ENCODE measurements at regions not wholly inside any gene's neighbourhood (a gene's known extent, or its start where the extent isn't known, plus 50 kb on each side); places are given as distances from the start of the nearest gene placed in this dataset.
A peak's percentile ranks its signal among the peaks of the same experiment; 100 is the strongest.
"Not testable (repeated sequence)": the region's sequence is repeated elsewhere in the genome, so short reads cannot be mapped to it uniquely, and the experiment has no call there.

DNA sequence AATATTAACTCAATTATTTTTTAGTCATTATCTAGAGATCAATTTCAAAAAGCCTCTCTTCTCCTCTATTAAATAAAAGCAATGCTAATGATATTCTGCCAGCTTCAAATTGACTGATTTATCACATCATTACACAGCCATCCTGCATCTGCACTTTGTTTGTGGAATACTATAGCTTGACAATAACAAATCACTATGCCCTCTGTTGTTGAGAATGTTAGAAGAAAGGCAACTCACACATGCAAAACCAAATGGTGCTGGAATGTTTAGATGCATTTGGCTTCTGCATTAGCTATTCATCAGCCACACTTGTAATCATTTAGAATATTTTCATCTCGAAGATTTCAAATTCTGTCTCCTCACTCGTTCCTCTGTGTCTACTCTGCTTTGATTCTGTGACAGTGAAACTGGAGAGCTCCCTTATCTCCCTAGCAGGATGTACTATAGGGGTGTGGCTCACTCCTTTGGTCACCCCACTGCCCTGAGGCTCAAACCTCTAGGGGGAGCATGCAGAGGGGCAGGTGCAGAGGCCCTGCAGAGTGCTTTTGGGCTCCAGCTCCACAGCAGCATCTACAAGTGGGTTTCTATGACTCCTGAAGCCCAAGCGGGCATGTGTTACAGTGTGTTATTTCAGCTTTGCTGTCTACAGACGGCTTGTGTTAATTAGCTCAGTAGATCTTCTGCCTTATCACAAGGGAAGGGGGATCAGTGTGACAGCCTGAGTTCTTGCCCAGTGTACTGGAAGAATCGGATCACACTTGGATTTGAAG lies 454.1 kb upstream of the BCHE start:
- DNase-seq: no peak

DNA sequence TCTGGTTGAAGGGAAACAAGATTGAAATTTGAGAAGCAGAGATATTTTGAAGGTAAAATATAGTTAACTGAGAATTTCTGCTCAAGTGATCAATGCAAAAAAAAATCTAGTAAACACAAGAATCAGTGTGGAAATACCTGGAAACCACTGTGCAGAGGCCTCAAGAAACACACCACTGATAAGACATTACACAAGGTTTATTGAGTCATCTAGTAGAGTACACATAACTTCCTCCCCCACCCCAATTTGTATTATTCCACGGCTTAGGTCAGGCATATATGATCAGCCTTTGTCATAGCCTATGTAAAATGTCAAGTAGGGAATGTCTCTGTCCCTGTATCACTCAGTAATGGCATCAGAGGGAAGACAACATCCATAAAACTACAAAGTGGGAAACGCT lies 447.8 kb upstream of the BCHE start:
- DNase-seq: no peak

DNA sequence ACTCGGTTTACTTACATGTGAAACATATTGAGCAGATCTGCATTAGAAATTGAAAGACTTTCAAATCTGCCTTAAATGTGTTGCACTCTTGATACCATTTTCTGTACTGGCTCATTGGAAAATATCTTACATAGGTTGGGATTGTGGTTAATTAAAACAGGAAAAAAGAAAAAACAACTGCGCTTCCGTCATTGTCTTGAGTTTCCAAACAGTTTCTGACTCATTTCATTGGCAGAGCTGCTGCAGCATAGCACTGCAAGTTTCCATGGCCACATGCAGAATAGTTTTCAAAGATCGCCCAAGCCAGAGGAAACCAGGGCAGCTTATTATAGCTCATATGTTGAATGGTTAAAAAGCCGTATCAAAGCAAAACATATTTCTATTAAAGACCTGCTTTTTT lies 446.6 kb upstream of the BCHE start:
- no peak for DNase-seq

DNA sequence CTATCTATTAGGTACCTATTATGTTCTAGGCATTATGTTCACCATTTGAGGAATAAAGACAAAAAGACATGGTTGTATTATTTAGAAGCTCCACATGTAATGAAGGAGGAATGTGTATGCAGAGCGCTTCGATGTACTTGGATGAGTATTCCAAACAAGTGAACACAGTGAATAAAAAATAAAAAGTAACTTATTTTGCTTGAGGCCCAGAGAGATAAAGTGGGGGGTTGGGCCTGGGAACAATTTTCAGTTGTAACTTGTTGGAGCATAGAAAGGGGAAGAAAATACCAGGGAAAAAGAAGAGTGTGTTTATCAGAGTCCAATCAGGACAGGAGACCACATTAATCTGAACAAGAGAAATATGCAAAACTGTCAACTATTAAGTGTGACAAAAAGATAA lies 445.7 kb upstream of the BCHE start:
- DNase-seq: no peak

DNA sequence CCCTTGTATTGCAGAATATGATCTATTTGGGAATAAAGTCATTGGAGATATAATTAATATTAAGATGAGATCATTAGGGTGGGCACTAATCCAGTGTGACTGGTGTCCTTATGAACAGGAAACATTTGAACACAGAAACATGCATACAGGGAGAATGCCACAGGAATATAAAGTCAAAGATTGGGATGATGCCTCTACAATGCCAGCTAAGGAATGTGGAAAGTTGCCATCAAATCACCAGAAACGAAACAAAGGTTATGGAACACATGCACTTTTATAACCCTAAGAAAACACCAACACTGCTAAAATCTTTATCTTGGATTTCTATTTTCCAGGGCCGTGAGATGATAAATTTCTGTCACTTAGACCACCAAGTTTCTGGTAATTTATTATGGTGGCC lies 442.4 kb upstream of the BCHE start:
- DNase-seq: no peak

DNA sequence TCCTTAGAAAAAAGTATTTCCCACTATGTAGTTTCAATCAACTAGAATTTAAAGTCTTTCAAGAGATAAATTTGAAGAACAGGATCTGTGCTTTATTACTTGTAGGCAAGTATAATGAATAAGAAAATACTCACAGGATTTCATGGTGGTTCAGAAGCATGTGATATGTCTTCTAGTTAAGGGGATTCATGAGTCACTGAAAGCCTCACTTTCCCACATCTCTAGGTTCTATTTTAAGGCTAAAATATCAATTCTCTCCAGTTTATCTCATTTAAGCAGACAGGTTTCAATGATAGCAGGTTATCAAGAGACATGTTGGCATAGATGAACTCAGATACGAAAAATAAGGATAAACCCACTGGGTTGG lies 437.8 kb upstream of the BCHE start:
- DNase-seq: no peak

DNA sequence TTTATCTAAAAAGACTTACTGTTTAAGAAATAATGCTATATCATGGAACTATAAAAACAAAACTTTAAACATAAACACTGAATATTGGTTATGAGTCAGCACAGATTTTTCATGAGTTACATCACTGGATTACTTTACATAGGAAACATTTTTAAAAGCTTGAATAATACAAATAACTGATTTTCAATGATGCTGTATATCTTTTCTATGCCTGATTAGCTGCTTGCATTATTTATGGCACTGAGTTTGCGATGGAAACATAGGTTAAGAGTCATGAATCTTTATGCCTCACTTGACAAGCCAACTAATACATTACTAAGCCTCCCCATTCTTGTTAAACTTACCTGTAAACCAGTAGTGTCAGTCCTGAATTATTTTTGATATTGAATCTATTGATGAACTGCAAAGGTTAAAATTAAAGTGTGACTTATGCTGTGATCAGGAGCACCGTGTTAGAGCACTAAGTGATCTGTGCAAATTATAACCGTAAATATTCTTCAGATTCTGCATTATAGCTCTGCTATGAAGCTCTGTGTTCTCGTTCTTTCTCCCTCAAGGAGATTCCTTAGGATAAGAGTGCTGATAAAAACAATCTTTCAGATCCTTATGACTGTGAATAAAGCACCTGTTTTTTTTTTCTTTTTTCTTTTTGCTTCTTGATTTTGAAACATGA lies 437.3 kb upstream of the BCHE start:
- DNase-seq: no peak

DNA sequence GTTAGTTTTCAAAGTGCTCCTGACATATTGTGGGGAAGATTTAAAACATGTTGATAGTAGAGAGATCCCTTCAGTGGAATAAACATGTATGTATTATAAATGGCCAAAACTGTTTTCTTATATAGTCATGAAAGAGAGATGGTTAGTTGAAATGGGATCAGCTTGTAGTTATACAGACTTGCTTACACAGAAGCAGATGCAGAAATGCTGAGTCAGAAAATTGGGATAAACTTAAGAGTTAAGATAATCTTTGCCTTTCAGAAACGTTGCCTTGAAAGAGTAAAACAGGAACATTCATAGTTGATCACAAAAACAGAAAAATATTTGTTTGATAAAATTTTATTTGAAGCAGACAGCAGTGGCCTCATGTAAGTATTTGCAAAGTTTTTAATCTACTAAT lies 433.2 kb upstream of the BCHE start:
- no peak for DNase-seq

DNA sequence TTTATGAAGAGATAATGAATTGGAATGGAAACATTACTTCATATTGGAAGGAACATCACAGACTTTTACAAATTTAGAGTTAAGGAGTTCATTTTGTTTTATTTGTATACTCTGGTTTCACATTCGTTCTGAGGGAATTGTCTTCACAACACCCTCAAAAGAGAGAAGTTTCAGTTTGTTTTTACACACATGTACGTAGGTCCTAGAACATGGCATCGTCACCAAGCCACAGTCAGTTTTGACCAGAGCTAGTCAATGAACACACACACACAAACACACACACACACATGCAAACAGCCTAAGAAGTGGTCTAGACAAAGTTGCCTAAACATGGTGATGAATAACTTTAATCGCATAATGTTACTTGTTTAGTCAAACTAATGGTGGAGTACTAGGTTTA lies 427.9 kb upstream of the BCHE start:
- no peak for DNase-seq

DNA sequence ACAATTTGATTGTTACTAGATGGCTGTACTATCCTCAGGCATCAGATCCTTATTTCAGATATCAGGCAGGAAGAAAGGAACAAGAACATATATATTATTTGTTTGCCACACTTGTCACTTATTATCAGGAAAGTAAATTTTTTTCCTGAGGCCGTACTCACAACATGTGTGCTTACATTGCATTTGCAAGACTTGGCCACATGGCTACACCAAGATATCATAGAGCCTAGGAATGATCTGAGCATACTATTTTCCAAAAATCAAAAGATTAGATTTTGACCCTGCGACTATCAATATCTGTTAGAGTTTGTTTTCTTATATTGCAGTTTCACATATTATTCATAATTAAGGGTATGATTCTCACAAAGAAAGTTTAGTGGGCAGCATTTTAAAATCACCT lies 426.2 kb upstream of the BCHE start:
- no peak for DNase-seq

DNA sequence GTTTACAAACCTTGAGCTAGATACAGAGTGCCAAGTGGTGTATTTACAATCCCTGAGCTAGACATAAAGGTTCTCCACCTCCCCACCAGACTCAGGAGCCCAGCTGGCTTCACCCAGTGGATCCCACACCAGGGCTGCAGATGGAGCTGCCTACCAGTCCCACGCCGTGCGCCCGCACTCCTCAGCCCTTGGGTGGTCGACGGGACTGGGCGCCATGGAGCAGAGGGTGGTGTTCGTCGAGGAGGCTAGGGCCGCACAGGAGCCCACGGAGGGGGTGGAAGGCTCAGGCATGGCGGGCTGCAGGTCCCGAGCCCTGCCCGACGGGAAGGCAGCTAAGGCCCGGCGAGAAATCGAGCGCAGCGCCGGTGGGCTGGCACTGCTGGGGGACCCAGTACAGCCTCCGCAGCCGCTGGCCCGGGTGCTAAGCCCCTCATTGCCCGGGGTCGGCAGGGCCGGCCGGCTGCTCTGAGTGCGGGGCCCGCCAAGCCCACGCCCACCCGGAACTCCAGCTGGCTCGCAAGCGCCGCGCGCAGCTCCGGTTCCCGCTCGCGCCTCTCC lies 421.1 kb upstream of the BCHE start:
- not testable (repeated sequence) for DNase-seq

DNA sequence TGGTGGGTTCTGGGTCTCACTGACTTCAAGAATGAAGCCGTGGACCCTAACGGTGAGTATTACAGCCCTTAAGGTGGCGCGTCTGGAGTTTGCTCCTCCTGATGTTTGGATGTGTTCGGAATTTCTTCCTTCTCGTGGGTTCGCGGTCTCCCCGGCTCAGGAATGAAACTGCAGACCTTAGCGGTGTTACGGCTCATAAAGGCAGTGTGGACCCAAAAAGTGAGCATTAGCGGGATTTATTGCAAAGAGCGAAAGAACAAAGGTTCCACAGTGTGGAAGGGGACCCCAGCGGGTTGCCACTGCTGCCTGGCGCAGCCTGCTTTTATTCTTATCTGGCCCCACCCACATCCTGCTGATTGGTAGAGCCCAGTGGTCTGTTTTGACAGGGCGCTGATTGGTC lies 420.5 kb upstream of the BCHE start:
- no peak for DNase-seq

DNA sequence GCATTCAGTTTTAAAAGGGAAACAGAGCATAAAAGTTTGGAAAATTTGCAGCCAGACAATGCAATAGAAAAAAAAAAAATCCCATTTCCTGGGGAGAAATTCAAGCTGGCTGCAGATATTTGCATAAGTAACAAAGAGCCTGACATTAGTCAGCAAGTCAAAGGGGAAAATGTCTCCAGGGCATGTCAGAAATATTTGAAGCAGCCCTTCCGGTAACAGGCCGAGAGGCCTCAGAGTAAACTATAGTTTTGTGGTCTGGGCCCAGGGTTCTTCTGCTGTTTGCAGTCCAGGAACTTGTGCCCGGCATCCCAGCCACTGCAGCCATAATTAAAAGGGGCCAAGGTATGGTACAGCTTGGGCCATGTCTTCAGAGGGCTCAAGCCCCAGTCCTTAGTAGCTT lies 411.6 kb upstream of the BCHE start:
- DNase-seq: no peak

DNA sequence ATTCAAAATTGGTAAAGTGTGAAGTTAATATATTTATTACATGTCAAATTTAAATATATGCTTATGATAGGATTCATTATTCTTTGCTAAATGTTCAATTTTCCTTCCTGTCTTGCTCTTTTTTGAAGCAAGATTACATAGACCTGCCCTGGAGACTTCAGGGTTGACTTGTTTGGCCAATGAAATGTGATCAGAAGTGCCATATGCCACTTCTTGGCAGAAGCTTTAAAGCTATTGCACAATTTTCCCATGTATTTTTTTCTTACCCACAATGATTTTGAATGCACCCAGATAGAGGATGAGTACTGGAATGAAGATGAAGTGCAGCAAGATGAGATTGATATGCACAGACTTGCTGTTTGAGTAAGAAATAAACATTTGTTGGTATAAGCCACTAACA lies 406.3 kb upstream of the BCHE start:
- DNase-seq: no peak

DNA sequence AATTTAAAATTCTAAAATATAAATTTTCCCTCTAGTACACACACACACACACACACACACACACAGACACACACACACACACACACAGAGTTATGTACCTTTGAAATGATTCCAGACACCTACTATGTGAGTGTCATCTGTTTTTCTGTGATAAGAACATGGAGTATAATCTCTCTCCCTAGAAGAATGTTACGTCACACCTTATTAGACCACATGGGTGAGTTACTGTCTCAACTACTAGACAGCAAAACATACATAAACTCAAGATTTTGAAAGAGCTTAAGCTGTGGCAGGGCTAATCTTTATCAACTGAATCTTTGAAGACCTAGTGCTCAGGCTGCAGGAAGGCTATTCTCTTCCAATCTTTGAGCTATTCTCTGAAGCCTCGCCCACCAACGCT lies 385.9 kb upstream of the BCHE start:
- no peak for DNase-seq

DNA sequence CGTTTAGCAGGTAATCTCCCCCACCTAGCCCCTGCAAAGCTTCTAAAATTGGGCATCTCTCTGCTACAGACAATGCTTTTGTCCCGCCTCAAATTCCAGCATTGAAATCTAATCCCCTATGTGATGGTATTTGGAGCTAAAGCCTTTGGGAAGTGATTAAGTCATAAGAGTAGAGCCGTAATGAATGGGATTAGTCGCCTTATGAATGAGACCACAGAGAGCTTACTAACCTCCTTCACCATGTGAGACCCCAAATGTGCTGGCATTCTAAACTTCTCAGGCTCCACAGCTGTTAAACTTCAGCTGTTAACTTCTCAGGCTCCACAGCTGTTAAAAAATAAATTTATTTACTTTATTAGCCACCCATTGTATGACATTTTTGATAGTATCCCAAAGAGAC lies 374.2 kb upstream of the BCHE start:
- DNase-seq: no peak

DNA sequence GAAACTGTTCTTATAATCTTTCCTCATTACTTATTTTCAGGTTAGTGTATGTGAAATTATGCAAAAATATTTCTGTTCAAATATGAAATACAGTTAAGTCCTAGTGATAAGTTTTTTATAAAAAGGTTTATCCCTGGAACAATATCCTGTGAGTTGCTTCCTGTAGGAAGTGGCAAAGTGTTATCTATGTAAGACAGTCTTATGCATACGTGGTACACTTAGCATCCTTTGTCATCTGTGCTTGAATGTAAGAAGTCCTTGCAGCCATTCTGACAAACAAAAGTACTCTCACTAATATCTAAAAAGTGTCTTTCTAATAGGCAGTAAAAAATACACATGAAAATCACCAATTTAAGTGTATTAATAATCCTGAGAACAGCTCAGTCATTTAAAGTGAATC lies 372.5 kb upstream of the BCHE start:
- DNase-seq: no peak

DNA sequence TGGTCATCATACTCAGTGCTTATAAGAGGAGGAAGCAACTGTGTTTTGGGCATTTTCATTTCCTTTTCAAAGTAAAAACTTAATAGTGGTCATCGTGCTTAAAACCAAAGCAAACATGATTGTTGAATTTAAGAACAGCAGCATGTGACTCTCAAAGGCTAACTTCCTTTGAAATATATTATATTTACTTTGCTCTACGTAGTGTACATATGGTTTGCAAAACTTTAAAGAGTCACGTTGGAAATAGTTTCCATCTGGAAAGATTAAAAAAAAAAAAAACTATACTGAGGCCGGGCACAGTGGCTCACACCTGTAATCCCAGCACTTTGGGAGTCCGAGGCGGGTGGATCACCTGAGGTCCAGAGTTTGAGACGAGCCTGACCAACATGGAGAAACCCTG lies 367.9 kb upstream of the BCHE start:
- no peak for DNase-seq

DNA sequence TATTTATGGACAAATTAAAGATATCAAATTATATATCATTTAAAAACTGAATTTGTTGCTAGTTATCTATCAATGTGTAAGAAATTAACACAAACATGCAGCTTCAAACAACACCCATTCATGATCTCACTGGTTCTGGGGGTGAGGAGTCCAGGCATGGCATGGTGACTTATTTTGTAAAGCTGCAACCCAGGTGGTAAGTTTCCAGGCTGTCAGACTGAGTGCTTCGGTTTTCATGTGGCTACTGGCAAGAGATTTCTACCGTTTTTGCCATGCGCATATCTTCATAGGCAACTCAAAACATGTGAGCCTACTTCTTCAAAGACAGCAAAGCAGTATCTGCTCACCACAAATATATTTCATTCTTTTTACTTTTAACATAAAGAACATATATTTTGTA lies 364.3 kb upstream of the BCHE start:
- DNase-seq: no peak

DNA sequence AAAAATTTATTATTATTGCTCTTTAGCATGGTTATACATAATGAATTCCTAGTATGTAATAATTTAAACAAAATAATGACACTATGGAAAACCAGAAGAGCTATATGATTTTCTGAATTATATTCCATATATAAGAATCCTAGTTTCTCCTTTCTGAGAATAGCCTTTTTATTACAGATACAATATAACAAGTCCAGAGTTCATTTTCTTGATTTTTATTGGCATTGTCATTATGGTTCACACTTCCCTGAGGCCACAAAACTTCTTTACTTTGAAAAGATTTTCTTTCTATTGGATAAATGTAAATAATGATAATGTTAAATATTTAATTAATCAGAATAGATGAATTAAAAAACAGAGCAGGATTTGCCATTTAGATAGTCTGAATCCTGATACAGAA lies 362.3 kb upstream of the BCHE start:
- no peak for DNase-seq

DNA sequence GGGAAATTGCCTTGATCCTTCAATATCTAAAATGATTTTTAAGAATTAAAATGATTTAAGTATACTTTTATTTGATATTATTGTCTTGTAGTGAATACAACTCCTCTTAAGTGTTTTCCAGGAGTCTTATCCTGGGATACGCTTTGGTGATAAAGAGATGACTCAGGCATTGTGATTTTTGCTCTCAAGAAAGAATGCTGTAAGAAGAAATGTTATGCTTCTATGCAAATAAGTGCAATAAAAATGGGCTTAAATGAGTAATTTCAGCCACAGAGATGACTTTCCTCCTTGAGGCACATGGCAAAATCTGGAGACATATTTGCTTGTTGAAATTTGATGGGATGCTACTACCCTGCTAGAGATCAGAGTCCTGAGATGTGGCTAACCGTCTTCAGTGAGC lies 358.6 kb upstream of the BCHE start:
- no peak for DNase-seq

DNA sequence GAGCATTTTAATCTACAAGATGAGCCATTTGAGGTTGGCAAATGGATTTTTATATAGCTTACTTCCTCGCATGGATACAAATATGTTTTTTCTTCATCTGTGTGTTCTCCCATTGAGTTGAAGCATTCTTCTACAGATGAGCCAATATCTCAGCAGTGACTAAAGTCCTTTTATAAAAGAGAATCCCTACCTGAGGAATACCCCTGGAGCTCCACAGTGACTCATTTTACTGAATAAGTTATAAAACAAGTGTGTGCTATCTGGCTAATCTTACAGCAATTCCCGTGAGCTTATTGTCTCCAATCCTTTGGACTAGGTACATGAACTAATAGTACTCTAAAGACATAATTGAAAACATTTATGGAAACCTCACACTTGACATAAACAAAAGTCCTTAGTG lies 354.2 kb upstream of the BCHE start:
- DNase-seq: no peak

DNA sequence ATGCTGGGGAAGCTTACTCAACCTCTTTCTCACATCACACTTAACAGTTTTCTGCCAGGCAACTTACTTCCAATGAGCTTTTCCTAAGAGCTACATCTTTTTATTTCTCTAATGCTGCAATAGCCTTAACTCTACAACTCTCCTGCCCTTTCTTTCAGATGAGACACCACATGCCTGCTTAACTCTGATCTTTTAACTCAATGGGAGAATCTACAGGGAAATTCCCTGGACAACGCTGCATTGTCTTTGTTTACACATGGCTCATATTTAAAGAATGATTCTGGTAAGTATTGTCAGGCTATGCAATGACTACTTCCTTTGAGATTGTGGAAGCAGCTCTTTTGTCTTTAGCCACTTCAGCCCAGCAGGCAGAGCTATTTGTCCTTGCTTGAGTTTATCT lies 353.1 kb upstream of the BCHE start:
- DNase-seq: peak; percentile 30

DNA sequence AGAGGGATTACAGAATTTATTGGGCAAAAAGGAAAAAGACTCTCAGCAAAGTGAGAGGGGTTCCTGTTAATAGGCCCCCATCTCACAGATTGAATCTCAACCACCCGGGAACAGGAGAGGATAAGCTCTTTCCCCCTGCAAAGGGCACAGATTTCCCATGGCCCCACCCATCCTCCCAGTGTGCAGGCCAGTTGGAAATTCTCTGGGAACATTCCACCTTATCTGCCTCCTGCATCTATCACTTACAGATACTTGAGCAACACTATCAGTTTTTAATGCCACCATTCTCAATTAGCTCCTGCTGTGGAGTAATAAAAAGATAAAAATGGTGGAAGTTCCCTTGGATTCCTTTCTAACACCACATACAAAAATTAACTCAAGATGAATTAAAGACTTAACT lies 350.0 kb upstream of the BCHE start:
- no peak for DNase-seq

DNA sequence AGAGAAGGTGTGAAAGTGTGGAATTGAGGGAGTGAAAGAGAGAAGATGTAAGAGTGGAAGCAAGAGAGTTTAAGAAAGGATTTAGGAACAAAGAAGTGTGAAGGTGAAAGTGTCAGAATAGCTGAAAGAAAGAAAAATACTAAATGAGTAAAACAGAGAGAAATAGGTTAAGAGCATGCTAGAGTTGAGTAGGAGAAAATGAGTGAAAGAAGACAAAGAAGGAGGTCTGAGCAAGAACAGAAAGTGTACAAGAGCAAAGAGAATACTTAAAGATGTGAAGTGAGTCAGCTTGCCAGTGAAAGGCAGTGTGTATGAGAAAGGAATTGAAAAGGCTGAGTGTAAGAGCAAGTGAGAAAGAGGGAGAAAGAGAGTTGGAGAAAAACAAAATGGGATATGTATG lies 348.8 kb upstream of the BCHE start:
- DNase-seq: no peak

Measured in NCI-H510A treated with DMSO at 0.1 percent for 48 hours (cell line).